Fibroblast of lung (primary cell): ENCODE measurements at regions not wholly inside any gene's neighbourhood (a gene's known extent, or its start where the extent isn't known, plus 50 kb on each side); places are given as distances from the start of the nearest gene placed in this dataset.

Experiments
- CTCF ChIP-seq, 2 donors: IDR thresholded peaks in 1 of 2; conservative IDR thresholded peaks in 1 of 2; 1 replicate in 1 of 2; 2 replicates in 1 of 2; pipeline ENCODE4 v1.5.1; 2011 to 2012; ENCODE audit warnings: low read length in 2 of 2, control low read depth in 1 of 2, inconsistent platforms in 1 of 2, low read depth in 1 of 2, mild to moderate bottlenecking in 1 of 2
- EZH2 ChIP-seq: IDR thresholded peaks from 2 replicates; pipeline ENCODE4 v1.5.1; 2012; ENCODE audit warnings: low read length, control low read depth, mild to moderate bottlenecking; ENCODE audit errors: missing control alignments

DNA sequence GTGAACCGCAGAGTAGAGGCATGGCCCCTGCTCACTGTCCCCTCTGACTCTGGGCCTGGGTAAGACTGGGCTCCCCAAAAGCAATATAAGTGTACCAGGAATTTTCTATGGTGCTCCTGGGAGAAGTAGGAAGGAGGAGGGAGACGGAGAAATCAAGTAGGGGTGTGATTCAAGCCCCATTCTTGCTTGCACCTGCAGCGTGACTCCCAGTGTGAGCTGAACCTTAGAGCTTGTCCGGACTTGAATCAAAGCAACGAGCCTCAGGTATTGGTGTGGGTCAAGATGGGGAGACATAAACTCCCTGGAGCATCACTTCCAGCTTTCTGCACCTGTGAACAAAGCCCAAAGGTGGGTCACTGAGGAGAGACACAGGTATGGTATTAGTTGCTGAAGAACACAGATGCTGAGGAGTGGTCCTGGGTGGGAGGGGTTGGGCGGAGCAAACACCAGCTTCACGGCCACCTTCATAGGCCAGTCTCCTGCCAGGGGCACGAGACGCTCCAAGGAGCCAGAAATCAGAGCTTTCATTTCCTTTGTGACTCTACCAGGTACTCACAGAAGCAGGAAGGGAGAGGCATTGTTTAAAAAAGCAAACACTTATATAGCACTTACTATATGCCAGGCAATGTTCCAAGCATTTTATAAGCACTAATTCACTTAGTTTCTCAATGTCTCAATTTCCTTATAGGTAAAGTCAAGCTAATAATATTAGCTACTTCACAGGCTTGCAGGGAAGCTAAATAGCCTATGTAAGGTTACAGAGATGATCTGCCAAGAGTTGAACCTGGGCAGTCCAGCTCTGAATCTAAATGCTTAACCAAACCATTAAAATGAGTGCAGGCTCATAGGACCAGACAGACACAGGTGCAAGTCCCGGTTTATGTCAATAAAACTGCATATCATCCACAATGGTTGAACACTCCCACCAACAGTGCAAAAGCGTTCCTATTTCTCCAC, 775.3 kb downstream of the UQCRFS1 start:
- no peak for TF ChIP-seq EZH2
- no peak for TF ChIP-seq CTCF (conservative IDR thresholded peaks at IDR 0.05 in 1 of 2, IDR thresholded peaks at IDR 0.05 in 1 of 2; ENCODE audit: low read depth in 1 of 2, low read length in 2 of 2)
